Mesothelial cell of epicardium (in vitro differentiated cells): ENCODE measurements at regions not wholly inside any gene's neighbourhood (a gene's known extent, or its start where the extent isn't known, plus 50 kb on each side); places are given as distances from the start of the nearest gene placed in this dataset.

Experiments used
- DNase-seq, 2 experiments: peaks; one replicate each; pipeline ENCODE4 v3.0.0; 2021; ENCODE audit warnings: low spot score in 2 of 2; ENCODE audit not compliant: unreplicated experiment in 2 of 2
- H3K27ac Mint-ChIP-seq: 2 replicates; pipeline ENCODE4 v1.8.0; 2021; ENCODE audit warnings: mixed read lengths
- H3K27me3 Mint-ChIP-seq: 2 replicates; pipeline ENCODE4 v1.8.0; 2021; ENCODE audit warnings: low read depth, mixed read lengths
- H3K36me3 Mint-ChIP-seq: 2 replicates; pipeline ENCODE4 v1.8.0; 2021; ENCODE audit warnings: mixed read lengths
- H3K4me1 Mint-ChIP-seq: 2 replicates; pipeline ENCODE4 v1.8.0; 2021; ENCODE audit warnings: mixed read lengths
- H3K4me3 Mint-ChIP-seq: 2 replicates; pipeline ENCODE4 v1.8.0; 2021; ENCODE audit warnings: mild to moderate bottlenecking, moderate library complexity, mixed read lengths
- H3K9me3 Mint-ChIP-seq: 2 replicates; pipeline ENCODE4 v1.8.0; 2021; ENCODE audit warnings: mixed read lengths
- TF ChIP-seq, protein P1 (sequence below): fragments of 200-600 bp; sonication (generic); IDR thresholded peaks from one replicate; pipeline ENCODE4 v1.5.0; 2021; ENCODE audit warnings: antibody characterized with exemption; ENCODE audit not compliant: unreplicated experiment

DNA sequence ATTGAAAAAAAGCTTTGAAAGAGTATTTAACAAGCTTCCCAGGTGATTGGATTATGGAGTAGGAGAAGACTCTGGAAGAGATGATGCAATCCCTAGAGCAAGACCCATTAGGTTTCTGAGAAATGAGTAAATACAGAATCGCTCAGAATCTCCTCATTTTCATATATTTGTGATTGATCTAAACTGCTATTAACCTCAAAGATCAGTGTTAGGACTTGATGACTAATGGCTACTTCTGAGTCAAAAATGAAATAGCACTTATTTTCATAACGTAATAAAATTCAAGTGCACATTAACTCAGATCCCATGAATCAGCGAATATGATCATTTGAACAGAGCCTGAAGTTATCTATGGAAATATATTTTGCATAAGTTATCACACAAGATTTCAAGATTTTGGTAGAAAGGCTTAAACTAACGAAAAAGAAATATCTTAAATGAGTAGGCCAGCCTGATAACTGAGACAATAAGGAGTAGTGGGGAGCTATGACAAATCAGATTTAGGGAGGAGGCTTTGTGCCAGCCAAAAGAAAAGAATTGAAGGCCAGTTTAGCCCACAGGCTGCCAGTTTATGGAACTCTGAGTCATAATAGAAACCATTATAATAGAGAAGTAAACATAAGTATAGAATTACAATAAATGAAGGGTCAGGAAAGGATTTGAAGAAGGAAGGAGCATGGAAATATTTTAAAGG is 106.7 kb upstream of the OSMR start:
- TF ChIP-seq, protein P1, sequence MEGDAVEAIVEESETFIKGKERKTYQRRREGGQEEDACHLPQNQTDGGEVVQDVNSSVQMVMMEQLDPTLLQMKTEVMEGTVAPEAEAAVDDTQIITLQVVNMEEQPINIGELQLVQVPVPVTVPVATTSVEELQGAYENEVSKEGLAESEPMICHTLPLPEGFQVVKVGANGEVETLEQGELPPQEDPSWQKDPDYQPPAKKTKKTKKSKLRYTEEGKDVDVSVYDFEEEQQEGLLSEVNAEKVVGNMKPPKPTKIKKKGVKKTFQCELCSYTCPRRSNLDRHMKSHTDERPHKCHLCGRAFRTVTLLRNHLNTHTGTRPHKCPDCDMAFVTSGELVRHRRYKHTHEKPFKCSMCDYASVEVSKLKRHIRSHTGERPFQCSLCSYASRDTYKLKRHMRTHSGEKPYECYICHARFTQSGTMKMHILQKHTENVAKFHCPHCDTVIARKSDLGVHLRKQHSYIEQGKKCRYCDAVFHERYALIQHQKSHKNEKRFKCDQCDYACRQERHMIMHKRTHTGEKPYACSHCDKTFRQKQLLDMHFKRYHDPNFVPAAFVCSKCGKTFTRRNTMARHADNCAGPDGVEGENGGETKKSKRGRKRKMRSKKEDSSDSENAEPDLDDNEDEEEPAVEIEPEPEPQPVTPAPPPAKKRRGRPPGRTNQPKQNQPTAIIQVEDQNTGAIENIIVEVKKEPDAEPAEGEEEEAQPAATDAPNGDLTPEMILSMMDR = no peak
- no peaks in the 10 kb centered on the region for H3K4me1 Mint-ChIP-seq
- H3K27me3 Mint-ChIP-seq = no peaks in the 10 kb centered on the region
- H3K36me3 Mint-ChIP-seq = peaks cover 2% of the 10 kb centered on the region
- H3K27ac Mint-ChIP-seq = no peak overlapping the region
- no peak for DNase-seq
- no peak overlapping the region for H3K4me3 Mint-ChIP-seq
- peaks cover 22% of the 10 kb centered on the region for H3K9me3 Mint-ChIP-seq

- Mint-ChIP-seq H3K9me3 (peaks cover 22% of the 10 kb centered on the region), H3K4me1 (no peaks in the 10 kb centered on the region), H3K4me3 (no peak overlapping the region), H3K27me3 (no peaks in the 10 kb centered on the region), H3K36me3 (peaks cover 2% of the 10 kb centered on the region), H3K27ac (no peak overlapping the region)
- DNase-seq = no peak
- TF ChIP-seq, protein P1 = no peak
These were observed 106.1 kb upstream of the OSMR start for GRCh38 chr5:38739705-38740045.

- Mint-ChIP-seq H3K9me3 (peaks cover 22% of the 10 kb centered on the region), H3K4me1 (no peaks in the 10 kb centered on the region), H3K36me3 (peaks cover 2% of the 10 kb centered on the region), H3K4me3 (no peak overlapping the region), H3K27me3 (peaks cover 2% of the 10 kb centered on the region), H3K27ac (no peak overlapping the region)
- DNase-seq = no peak
- TF ChIP-seq, protein P1 = no peak
These were observed 103.0 kb upstream of the OSMR start for GRCh38 chr5:38742821-38743220.

- H3K4me1 Mint-ChIP-seq = no peaks in the 10 kb centered on the region
- no peak overlapping the region for H3K4me3 Mint-ChIP-seq
- peaks cover 2% of the 10 kb centered on the region for H3K36me3 Mint-ChIP-seq
- peaks cover 2% of the 10 kb centered on the region for H3K27me3 Mint-ChIP-seq
- peaks cover 22% of the 10 kb centered on the region for H3K9me3 Mint-ChIP-seq
- TF ChIP-seq, protein P1 = no peak
- no peak for DNase-seq
- no peak overlapping the region for H3K27ac Mint-ChIP-seq
These were observed 102.2 kb upstream of the OSMR start for GRCh38 chr5:38743562-38743961.

DNA sequence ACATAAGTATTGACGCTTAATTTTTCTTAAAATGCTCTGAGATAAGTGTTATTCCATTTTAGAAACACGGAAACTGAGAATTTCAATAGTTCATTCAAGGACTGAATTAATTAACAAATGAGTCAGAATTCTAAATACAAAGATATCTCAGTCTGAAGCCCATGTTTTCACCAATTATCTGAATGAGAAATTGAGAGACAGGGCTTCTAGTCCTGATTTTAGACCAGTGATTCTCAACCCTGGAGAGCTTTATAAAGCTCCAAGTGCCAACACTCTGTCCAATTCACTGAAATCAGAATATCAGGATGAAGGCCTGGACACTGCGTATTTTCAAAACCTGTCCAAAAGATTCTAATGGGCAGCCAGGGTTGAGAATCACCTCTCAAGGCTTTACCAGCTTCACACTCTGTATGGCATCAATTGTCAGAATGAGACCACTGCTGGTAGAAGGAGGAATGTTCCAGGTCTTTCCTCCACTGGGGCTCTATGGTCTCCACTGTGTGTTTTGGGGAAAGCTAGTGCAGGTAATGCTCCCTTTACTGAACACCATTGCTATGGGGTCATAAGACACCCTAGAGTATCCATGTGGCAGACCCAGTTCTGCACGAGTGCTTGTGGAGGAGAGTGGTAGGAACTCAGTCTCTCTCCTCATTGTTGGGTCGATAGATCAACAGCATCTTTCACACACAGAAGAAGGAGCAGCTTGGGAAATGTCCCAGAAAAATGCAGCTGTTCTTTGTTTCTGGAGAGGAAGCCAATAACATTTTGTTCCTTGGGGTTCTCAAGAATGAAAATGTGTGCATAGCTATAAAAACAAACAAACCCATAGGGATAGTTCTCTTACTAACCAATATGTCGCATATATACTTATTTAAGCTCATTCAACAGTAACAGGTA is 99.7 kb upstream of the OSMR start:
- no peak for DNase-seq
- Mint-ChIP-seq H3K4me1 (no peaks in the 10 kb centered on the region), H3K4me3 (no peak overlapping the region), H3K9me3 (peaks cover 13% of the 10 kb centered on the region), H3K36me3 (peaks cover 2% of the 10 kb centered on the region), H3K27me3 (peaks cover 8% of the 10 kb centered on the region), H3K27ac (no peak overlapping the region)
- TF ChIP-seq, protein P1 = no peak
